SK-N-SH treated with all-trans-retinoic acid at 6 μM for 48 hours (cell line): ENCODE measurements at regions not wholly inside any gene's neighbourhood (a gene's known extent, or its start where the extent isn't known, plus 50 kb on each side); places are given as distances from the start of the nearest gene placed in this dataset.

Experiments
- ATAC-seq: fragments of 200-7000 bp; cut with Tn5 transposase; 3 replicates; pipeline ENCODE4 v1.9.1; 2020; ENCODE audit warnings: mild to moderate bottlenecking, moderate library complexity
- ARNTL ChIP-seq: fragments of 450-650 bp; formaldehyde crosslinking; IDR thresholded peaks from 2 replicates; pipeline ENCODE4 v1.5.0; 2020; ENCODE audit warnings: low read depth, mild to moderate bottlenecking, moderate library complexity, borderline replicate concordance
- BACH2 ChIP-seq: fragments of 250-450 bp; sonication (Bioruptor Pico); IDR thresholded peaks from 2 replicates; pipeline ENCODE4 v1.9.0; 2021; ENCODE audit warnings: mild to moderate bottlenecking, borderline replicate concordance
- CSDC2 ChIP-seq: fragments of 250-450 bp; sonication (Bioruptor Pico); IDR thresholded peaks from 2 replicates; pipeline ENCODE4 v1.5.0; 2020; ENCODE audit warnings: mild to moderate bottlenecking, moderate library complexity
- CSRNP3 ChIP-seq: fragments of 250-450 bp; sonication (Bioruptor Pico); IDR thresholded peaks from 2 replicates; pipeline ENCODE4 v1.5.1; 2021; ENCODE audit warnings: mild to moderate bottlenecking, moderate library complexity
- ESRRG ChIP-seq: fragments of 250-450 bp; sonication (Bioruptor Pico); IDR thresholded peaks from 2 replicates; pipeline ENCODE4 v1.6.1; 2021; ENCODE audit warnings: mild to moderate bottlenecking
- GLIS3 ChIP-seq: fragments of 250-450 bp; sonication (Bioruptor Pico); IDR thresholded peaks from 2 replicates; pipeline ENCODE4 v1.5.0; 2020; ENCODE audit warnings: mild to moderate bottlenecking, moderate library complexity
- ISL1 ChIP-seq: fragments of 250-450 bp; sonication (Bioruptor Pico); IDR thresholded peaks from 2 replicates; pipeline ENCODE4 v2.1.2; 2022; ENCODE audit warnings: mild to moderate bottlenecking, moderate library complexity
- OSR1 ChIP-seq: fragments of 250-450 bp; sonication (Bioruptor Pico); IDR thresholded peaks from 2 replicates; pipeline ENCODE4 v1.8.0; 2022; ENCODE audit warnings: moderate library complexity, mild to moderate bottlenecking, inconsistent platforms
- PATZ1 ChIP-seq: fragments of 250-450 bp; sonication (Bioruptor Pico); IDR thresholded peaks from 2 replicates; pipeline ENCODE4 v1.8.0; 2020; ENCODE audit warnings: mild to moderate bottlenecking, moderate library complexity, borderline replicate concordance
- POU6F1 ChIP-seq: fragments of 250-450 bp; sonication (Bioruptor Pico); IDR thresholded peaks from 2 replicates; pipeline ENCODE4 v1.8.0; 2021; ENCODE audit warnings: low read depth, mild to moderate bottlenecking, moderate library complexity, borderline replicate concordance
- PPARA ChIP-seq: fragments of 250-450 bp; sonication (Bioruptor Pico); IDR thresholded peaks from 2 replicates; pipeline ENCODE4 v1.5.0; 2020; ENCODE audit warnings: mild to moderate bottlenecking, borderline replicate concordance
- RARB ChIP-seq: fragments of 250-450 bp; sonication (Bioruptor Pico); IDR thresholded peaks from 2 replicates; pipeline ENCODE4 v1.8.0; 2021; ENCODE audit warnings: mild to moderate bottlenecking, moderate library complexity
- SNAI2 ChIP-seq: fragments of 250-450 bp; sonication (Bioruptor Pico); IDR thresholded peaks from 2 replicates; pipeline ENCODE4 v1.5.0; 2020; ENCODE audit warnings: mild to moderate bottlenecking, moderate library complexity
- TCF4 ChIP-seq: fragments of 250-450 bp; sonication (Bioruptor Pico); IDR thresholded peaks from 2 replicates; pipeline ENCODE4 v1.8.0; 2021; ENCODE audit warnings: mild to moderate bottlenecking, moderate library complexity, borderline replicate concordance
- TOX ChIP-seq: fragments of 250-450 bp; sonication (Bioruptor Pico); IDR thresholded peaks from 2 replicates; pipeline ENCODE4 v1.8.0; 2021; ENCODE audit warnings: mild to moderate bottlenecking, moderate library complexity, borderline replicate concordance
- TSHZ2 ChIP-seq: fragments of 250-450 bp; sonication (Bioruptor Pico); IDR thresholded peaks from 2 replicates; pipeline ENCODE4 v1.5.0; 2020; ENCODE audit warnings: mild to moderate bottlenecking, moderate library complexity
- ZC3H10 ChIP-seq: fragments of 250-450 bp; sonication (Bioruptor Pico); IDR thresholded peaks from 2 replicates; pipeline ENCODE4 v1.5.1; 2021; ENCODE audit warnings: mild to moderate bottlenecking, moderate library complexity
- ZFP3 ChIP-seq: fragments of 250-450 bp; sonication (Bioruptor Pico); IDR thresholded peaks from 2 replicates; pipeline ENCODE4 v1.5.0; 2020; ENCODE audit warnings: mild to moderate bottlenecking, moderate library complexity
- ZFP30 ChIP-seq: fragments of 450-650 bp; formaldehyde crosslinking; IDR thresholded peaks from 2 replicates; pipeline ENCODE4 v1.5.0; 2022; ENCODE audit warnings: mild to moderate bottlenecking, moderate library complexity
- ZNF565 ChIP-seq: fragments of 450-650 bp; formaldehyde crosslinking; conservative IDR thresholded peaks from 2 replicates; pipeline ENCODE4 v1.5.0; 2020; ENCODE audit warnings: low read depth, mild to moderate bottlenecking, moderate library complexity
- ZNF70 ChIP-seq: fragments of 450-650 bp; formaldehyde crosslinking; IDR thresholded peaks from 2 replicates; pipeline ENCODE4 v1.5.0; 2020; ENCODE audit warnings: mild to moderate bottlenecking, moderate library complexity
- ZNF8 ChIP-seq: fragments of 450-650 bp; formaldehyde crosslinking; IDR thresholded peaks from 2 replicates; pipeline ENCODE4 v1.5.0; 2020; ENCODE audit warnings: mild to moderate bottlenecking, moderate library complexity

GRCh38 chr5:148760945-148761638, 65.3 kb upstream of the ADRB2 start:
- TF ChIP-seq ZC3H10: no peak
- no peak for TF ChIP-seq GLIS3 (CRISPR knock-in tag)
- no peak for TF ChIP-seq SNAI2 (CRISPR knock-in tag)
- no peak for TF ChIP-seq PPARA (CRISPR knock-in tag)
- TF ChIP-seq PATZ1 (CRISPR knock-in tag): no peak
- no peak for TF ChIP-seq TCF4 (CRISPR knock-in tag)
- TF ChIP-seq CSDC2 (CRISPR knock-in tag): no peak
- no peak for TF ChIP-seq OSR1 (CRISPR knock-in tag)
- no peak for TF ChIP-seq ZFP30 (CRISPR knock-in tag)
- no peak for TF ChIP-seq BACH2 (CRISPR knock-in tag)
- TF ChIP-seq POU6F1: no peak
- no peak for TF ChIP-seq RARB (CRISPR knock-in tag)
- no peak for TF ChIP-seq ESRRG (CRISPR knock-in tag)
- no peak for ATAC-seq

GRCh38 chr5:148763996-148764395, 62.4 kb upstream of the ADRB2 start:
- no peak for TF ChIP-seq ZC3H10
- TF ChIP-seq TCF4 (CRISPR knock-in tag): no peak
- TF ChIP-seq ZNF70 (CRISPR knock-in tag): no peak
- no peak for TF ChIP-seq TSHZ2 (CRISPR knock-in tag)
- no peak for TF ChIP-seq ARNTL (CRISPR knock-in tag)
- TF ChIP-seq, all 23 proteins: peak for 0
- no peak for ATAC-seq

- TF ChIP-seq GLIS3 (CRISPR knock-in tag) (no peak), CSDC2 (CRISPR knock-in tag) (no peak), TOX (CRISPR knock-in tag) (no peak), SNAI2 (CRISPR knock-in tag) (no peak), ARNTL (CRISPR knock-in tag) (no peak)
- ATAC-seq: no peak
These were observed 61.4 kb upstream of the ADRB2 start for GRCh38 chr5:148765061-148765460.

GRCh38 chr5:148768806-148769415, 57.5 kb upstream of the ADRB2 start:
- ATAC-seq: no peak
- TF ChIP-seq ISL1 (CRISPR knock-in tag) (no peak), ESRRG (CRISPR knock-in tag) (no peak), TCF4 (CRISPR knock-in tag) (no peak), BACH2 (CRISPR knock-in tag) (no peak), SNAI2 (CRISPR knock-in tag) (no peak)

- no peak for ATAC-seq
- no peak for TF ChIP-seq TOX (CRISPR knock-in tag)
- no peak for TF ChIP-seq PATZ1 (CRISPR knock-in tag)
- TF ChIP-seq ZFP3 (CRISPR knock-in tag): no peak
- TF ChIP-seq CSRNP3 (CRISPR knock-in tag): no peak
- TF ChIP-seq BACH2 (CRISPR knock-in tag): no peak
- no peak for TF ChIP-seq SNAI2 (CRISPR knock-in tag)
- TF ChIP-seq ARNTL (CRISPR knock-in tag): no peak
- no peak for TF ChIP-seq ESRRG (CRISPR knock-in tag)
- TF ChIP-seq ZNF565 (CRISPR knock-in tag): no peak
- no peak for TF ChIP-seq ZNF8 (CRISPR knock-in tag)
- no peak for TF ChIP-seq GLIS3 (CRISPR knock-in tag)
- TF ChIP-seq RARB (CRISPR knock-in tag): no peak
- no peak for TF ChIP-seq PPARA (CRISPR knock-in tag)
- no peak for TF ChIP-seq TCF4 (CRISPR knock-in tag)
These were observed 56.5 kb upstream of the ADRB2 start for GRCh38 chr5:148769941-148770340.
